ENCODE measurements at regions not wholly inside any gene's neighbourhood (a gene's known extent, or its start where the extent isn't known, plus 50 kb on each side); places are given as distances from the start of the nearest gene placed in this dataset.

GRCh38 chr5:123776761-123777160 lies 264.8 kb downstream of the CSNK1G3 start:
- CTCF ChIA-PET: no interaction called here
- Mint-ChIP-seq H3K9me3 (ENCODE audit: low read depth) (no peaks in the 10 kb centered on the region), H3K4me1 (no peaks in the 10 kb centered on the region), H3K36me3 (no peaks in the 10 kb centered on the region), H3K27ac (no peak overlapping the region), H3K27me3 (no peaks in the 10 kb centered on the region), H3K4me3 (no peak overlapping the region)
- DNase-seq (no peak), ATAC-seq (no peak)

GRCh38 chr5:123771715-123772114 lies 259.7 kb downstream of the CSNK1G3 start:
- no peak overlapping the region for H3K27ac Mint-ChIP-seq
- CTCF ChIA-PET: no interaction called here
- ATAC-seq: no peak

GRCh38 chr5:123763201-123763600 lies 251.2 kb downstream of the CSNK1G3 start:
- Mint-ChIP-seq H3K27ac (no peak overlapping the region), H3K4me3 (no peak overlapping the region), H3K9me3 (ENCODE audit: low read depth) (peaks cover 3% of the 10 kb centered on the region), H3K4me1 (no peaks in the 10 kb centered on the region), H3K27me3 (no peaks in the 10 kb centered on the region), H3K36me3 (no peaks in the 10 kb centered on the region)
- DNase-seq (no peak), ATAC-seq (no peak)
- CTCF ChIA-PET: no interaction called here

More at GRCh38 chr5:123771715-123772114, 259.7 kb downstream of the CSNK1G3 start:
- Mint-ChIP-seq H3K4me1 (no peaks in the 10 kb centered on the region), H3K4me3 (no peak overlapping the region), H3K9me3 (ENCODE audit: low read depth) (no peaks in the 10 kb centered on the region), H3K27me3 (no peaks in the 10 kb centered on the region), H3K36me3 (no peaks in the 10 kb centered on the region)
- no peak for DNase-seq

DNA sequence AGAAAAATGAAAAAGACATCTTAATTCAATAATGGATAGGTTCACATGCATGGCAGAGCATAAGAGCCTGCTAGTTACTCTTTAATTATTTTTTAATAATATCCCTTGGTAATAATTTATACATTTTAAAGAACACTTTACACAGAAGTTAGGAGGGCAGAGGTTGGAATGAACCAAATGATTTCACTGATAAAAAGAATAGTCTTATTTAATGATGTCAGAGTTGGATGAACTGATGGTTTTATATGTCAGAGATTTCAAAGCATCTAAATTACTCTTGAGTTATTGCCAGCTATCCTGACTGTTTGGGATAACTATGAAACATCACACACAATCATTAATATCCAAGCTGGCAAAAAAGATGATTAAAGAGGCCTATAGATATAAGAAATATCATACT lies 244.8 kb downstream of the CSNK1G3 start:
- H3K27ac Mint-ChIP-seq: no peak overlapping the region
- no peaks in the 10 kb centered on the region for H3K27me3 Mint-ChIP-seq
- no peak overlapping the region for H3K4me3 Mint-ChIP-seq
- DNase-seq (no peak), ATAC-seq (no peak)
- CTCF ChIA-PET: no interaction called here
- no peaks in the 10 kb centered on the region for H3K4me1 Mint-ChIP-seq
- no peaks in the 10 kb centered on the region for H3K9me3 Mint-ChIP-seq (ENCODE audit: low read depth)
- no peaks in the 10 kb centered on the region for H3K36me3 Mint-ChIP-seq

DNA sequence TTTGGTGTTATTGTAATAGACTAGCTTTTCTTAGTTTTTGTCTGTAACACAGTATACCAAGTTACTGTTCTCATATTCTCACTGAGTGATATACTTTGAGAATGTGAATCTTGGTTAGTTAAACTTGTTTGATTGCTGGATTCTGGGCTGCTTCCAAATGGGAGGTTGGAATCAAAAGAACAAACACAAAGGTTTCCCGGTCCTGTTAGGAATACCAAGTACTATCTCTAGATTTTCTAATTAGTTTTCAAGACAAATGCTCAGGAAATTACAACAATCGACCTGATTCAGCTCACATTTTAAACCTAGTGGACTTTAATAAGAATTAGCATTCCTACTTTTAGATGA lies 244.3 kb downstream of the CSNK1G3 start:
- ATAC-seq: no peak
- no peak for DNase-seq
- H3K27me3 Mint-ChIP-seq: no peaks in the 10 kb centered on the region
- no peaks in the 10 kb centered on the region for H3K9me3 Mint-ChIP-seq (ENCODE audit: low read depth)
- CTCF ChIA-PET: interaction anchor here (0.7 kb wide), 1 partner anchor 13 kb away, joined by 3 read pairs; no protein-coding TSS in a partner anchor
- no peaks in the 10 kb centered on the region for H3K4me1 Mint-ChIP-seq
- H3K4me3 Mint-ChIP-seq: no peak overlapping the region
- H3K27ac Mint-ChIP-seq: no peak overlapping the region
- no peaks in the 10 kb centered on the region for H3K36me3 Mint-ChIP-seq

DNA sequence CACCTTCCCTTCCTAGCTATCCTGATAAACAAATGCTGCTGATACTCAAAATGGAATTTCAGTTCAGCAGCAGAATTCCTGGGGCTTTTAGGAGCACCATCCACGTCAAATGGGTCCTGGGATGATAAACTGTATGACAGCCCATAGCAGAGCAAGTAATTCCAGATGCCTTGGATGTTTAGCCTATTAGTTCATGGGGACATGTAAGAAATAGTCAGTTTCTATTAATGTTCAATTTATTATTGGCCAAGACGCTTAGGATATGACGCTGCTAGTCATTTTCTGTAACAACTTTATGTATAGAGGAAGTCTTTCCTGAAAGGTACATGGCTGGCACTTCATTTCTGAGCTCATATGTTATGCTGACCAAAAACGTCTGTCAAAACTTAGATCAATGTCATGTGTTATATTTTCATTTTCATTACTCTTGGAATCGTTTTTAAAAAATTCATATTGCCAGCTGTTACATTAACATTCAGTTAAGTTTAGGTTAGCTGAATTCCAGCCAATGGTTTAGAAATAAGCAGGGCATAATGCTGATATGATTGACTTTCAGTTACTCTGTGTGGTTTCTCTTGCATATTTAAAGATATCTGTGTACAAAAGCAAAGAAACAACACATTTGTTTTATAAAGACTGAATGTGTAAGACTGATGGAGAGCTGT lies 243.8 kb downstream of the CSNK1G3 start:
- Mint-ChIP-seq H3K4me3 (no peak overlapping the region), H3K4me1 (no peaks in the 10 kb centered on the region), H3K27ac (no peak overlapping the region), H3K27me3 (no peaks in the 10 kb centered on the region), H3K9me3 (ENCODE audit: low read depth) (no peaks in the 10 kb centered on the region), H3K36me3 (no peaks in the 10 kb centered on the region)
- CTCF ChIA-PET: interaction anchor here (0.7 kb wide), 1 partner anchor 12 kb away, joined by 3 read pairs; no protein-coding TSS in a partner anchor
- no peak for DNase-seq
- ATAC-seq: no peak

DNA sequence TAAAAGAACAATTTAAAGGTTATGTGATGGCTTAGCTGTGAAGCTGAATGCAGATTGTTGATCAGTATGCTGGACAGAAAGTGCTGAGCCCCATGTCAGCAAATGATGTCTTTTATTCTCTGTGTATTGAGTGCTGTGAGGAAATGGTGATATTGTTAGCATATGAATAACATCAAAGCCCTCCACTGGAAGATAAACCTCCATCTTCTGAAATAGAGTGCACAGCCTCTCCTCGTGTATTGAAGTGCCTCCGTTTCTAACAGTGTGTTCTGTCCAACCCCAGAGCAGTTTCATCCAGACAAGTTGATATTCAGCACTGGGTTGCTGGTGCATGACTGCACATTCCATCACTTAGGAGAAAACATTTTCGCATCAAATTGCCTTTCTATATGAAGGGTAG lies 242.9 kb downstream of the CSNK1G3 start:
- CTCF ChIA-PET: no interaction called here
- no peak overlapping the region for H3K4me3 Mint-ChIP-seq
- H3K4me1 Mint-ChIP-seq: no peaks in the 10 kb centered on the region
- ATAC-seq (no peak), DNase-seq (no peak)
- no peaks in the 10 kb centered on the region for H3K36me3 Mint-ChIP-seq
- H3K9me3 Mint-ChIP-seq (ENCODE audit: low read depth): no peaks in the 10 kb centered on the region
- no peak overlapping the region for H3K27ac Mint-ChIP-seq
- no peaks in the 10 kb centered on the region for H3K27me3 Mint-ChIP-seq

DNA sequence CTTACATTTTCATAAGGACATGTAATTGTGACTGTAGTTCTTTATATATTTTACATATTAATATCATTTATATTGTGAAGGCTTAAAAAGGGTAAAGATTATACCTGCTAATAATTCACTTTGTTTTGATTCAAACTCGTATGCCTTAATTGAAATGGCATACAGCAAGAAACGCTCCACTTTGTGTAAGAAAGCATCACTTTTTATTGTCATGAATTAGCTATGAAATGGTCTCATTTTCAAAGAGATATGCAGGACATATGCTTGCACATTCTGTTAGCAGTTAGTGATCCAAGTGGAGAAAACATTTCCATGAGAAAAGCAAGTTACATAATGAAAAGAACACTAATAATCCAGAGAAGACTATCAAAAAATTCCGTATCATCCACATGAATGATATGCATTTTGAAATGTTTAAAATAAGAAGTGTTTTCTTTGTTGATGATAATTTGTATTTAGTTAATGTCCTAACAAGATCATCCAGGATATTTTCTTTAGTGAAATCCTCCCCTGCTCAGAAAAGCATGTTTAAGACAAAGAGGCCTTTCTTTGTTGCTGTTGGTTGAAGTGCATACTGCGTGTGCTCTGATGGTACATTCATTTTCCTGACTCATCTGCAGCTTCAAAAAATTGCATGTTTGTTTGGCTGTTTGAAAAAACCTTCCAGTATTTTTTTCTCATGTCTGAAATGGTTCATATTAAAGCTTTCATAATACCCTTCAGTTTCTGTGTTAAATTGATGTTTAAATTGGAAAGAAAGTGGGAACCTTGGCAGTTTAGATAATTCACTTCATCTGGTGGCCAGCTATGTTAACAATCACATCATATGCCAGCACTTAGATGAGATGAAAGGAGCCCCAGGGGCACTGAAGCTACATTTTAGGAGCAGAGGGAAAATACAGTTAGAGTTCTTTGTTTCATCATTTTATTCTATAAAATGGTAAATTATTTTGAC lies 242.2 kb downstream of the CSNK1G3 start:
- H3K4me1 Mint-ChIP-seq: no peaks in the 10 kb centered on the region
- no peaks in the 10 kb centered on the region for H3K9me3 Mint-ChIP-seq (ENCODE audit: low read depth)
- H3K27ac Mint-ChIP-seq: no peak overlapping the region
- no peak for DNase-seq
- no peaks in the 10 kb centered on the region for H3K36me3 Mint-ChIP-seq
- H3K27me3 Mint-ChIP-seq: no peaks in the 10 kb centered on the region
- ATAC-seq: no peak
- H3K4me3 Mint-ChIP-seq: no peak overlapping the region
- CTCF ChIA-PET: no interaction called here

DNA sequence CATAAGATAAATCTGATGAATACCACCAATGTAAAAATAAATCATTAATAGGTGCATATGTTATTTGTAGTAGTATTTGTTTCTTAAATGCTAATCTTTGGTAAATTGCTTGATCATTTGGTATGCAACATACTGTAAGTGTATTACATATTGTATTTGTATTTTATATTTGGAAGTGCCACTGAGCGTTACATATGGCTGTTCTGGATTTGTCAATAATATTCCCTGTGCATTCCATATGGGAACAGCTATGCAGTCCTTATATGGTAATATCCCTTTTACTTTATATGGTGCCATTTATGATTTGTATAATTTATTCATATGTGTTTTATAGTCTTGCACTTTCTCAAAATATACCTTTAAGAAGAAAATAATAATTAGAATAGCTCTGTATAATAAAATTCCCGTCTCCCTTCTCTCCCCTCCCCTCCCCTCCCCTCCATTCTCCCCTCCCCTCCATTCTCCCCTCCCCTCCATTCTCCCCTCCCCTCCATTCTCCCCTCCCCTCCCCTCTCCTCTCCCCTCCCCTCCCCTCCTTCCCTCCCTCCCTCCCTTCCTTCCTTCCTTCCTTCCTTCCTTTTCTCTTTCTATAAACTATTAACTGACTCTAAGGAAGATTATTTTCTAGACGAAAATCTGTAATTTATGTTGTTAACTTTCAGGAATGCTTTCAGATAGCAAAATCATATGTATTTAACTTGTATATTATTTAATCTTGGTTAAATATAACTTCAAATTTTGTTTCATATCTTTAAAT lies 241.4 kb downstream of the CSNK1G3 start:
- no peaks in the 10 kb centered on the region for H3K4me1 Mint-ChIP-seq
- CTCF ChIA-PET: no interaction called here
- ATAC-seq (no peak), DNase-seq (no peak)
- H3K27me3 Mint-ChIP-seq: no peaks in the 10 kb centered on the region
- no peak overlapping the region for H3K27ac Mint-ChIP-seq
- no peaks in the 10 kb centered on the region for H3K9me3 Mint-ChIP-seq (ENCODE audit: low read depth)
- H3K4me3 Mint-ChIP-seq: no peak overlapping the region
- H3K36me3 Mint-ChIP-seq: no peaks in the 10 kb centered on the region

DNA sequence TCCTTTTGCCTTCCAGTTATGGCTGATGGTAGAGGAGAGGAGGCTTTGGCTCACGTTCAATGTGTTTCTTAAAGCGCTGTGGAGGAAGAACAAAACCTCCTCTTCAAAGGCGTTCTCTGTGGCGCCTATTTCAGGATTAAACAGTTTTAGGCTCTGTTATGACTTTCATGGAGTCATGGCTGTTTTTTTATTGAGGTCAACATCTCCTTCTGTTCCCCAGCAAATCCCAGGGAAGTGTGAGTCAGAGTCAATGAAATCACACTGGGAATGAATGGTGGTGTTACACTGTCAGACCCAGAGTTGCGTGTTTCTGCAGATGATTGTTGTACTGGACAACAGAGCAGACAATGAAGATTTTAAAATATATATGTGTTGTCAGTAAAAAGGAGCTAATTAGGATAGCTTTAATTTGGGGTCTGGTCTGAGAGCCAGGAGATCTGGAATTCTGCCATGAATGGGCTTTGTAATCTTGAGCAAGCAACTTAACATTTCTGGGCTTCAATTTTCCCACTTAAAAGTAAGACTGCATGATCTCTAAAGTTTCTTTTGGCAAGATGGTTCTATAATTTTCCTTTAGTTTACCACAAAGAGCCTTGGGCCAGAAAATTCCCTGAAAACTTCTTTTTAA lies 240.7 kb downstream of the CSNK1G3 start:
- no peaks in the 10 kb centered on the region for H3K27me3 Mint-ChIP-seq
- H3K4me3 Mint-ChIP-seq: no peak overlapping the region
- no peaks in the 10 kb centered on the region for H3K9me3 Mint-ChIP-seq (ENCODE audit: low read depth)
- ATAC-seq (no peak), DNase-seq (no peak)
- CTCF ChIA-PET: no interaction called here
- no peaks in the 10 kb centered on the region for H3K4me1 Mint-ChIP-seq
- no peaks in the 10 kb centered on the region for H3K36me3 Mint-ChIP-seq
- H3K27ac Mint-ChIP-seq: no peak overlapping the region

GRCh38 chr5:123751670-123752069 lies 239.7 kb downstream of the CSNK1G3 start:
- no peaks in the 10 kb centered on the region for H3K9me3 Mint-ChIP-seq (ENCODE audit: low read depth)
- no peak for ATAC-seq
- no peaks in the 10 kb centered on the region for H3K27me3 Mint-ChIP-seq

GRCh38 chr5:123748239-123748638 lies 236.3 kb downstream of the CSNK1G3 start:
- H3K9me3 Mint-ChIP-seq (ENCODE audit: low read depth): no peaks in the 10 kb centered on the region
- H3K4me1 Mint-ChIP-seq: no peaks in the 10 kb centered on the region
- H3K4me3 Mint-ChIP-seq: no peak overlapping the region
- no peak for DNase-seq
- no peak overlapping the region for H3K27ac Mint-ChIP-seq
- CTCF ChIA-PET: no interaction called here
- ATAC-seq: no peak
- no peaks in the 10 kb centered on the region for H3K36me3 Mint-ChIP-seq
- no peaks in the 10 kb centered on the region for H3K27me3 Mint-ChIP-seq

More at GRCh38 chr5:123751670-123752069, 239.7 kb downstream of the CSNK1G3 start:
- no peaks in the 10 kb centered on the region for H3K4me1 Mint-ChIP-seq
- CTCF ChIA-PET: no interaction called here
- H3K27ac Mint-ChIP-seq: no peak overlapping the region
- no peak overlapping the region for H3K4me3 Mint-ChIP-seq
- DNase-seq: no peak
- no peaks in the 10 kb centered on the region for H3K36me3 Mint-ChIP-seq

- Mint-ChIP-seq H3K9me3 (ENCODE audit: low read depth) (no peaks in the 10 kb centered on the region), H3K4me1 (no peaks in the 10 kb centered on the region), H3K4me3 (no peak overlapping the region), H3K27ac (no peak overlapping the region), H3K36me3 (no peaks in the 10 kb centered on the region), H3K27me3 (no peaks in the 10 kb centered on the region)
- no peak for DNase-seq
- no peak for ATAC-seq
- CTCF ChIA-PET: no interaction called here
Observed at GRCh38 chr5:123746683-123747360, 234.8 kb downstream of the CSNK1G3 start.
